K562 (cell line): ENCODE measurements at regions not wholly inside any gene's neighbourhood (a gene's known extent, or its start where the extent isn't known, plus 50 kb on each side); places are given as distances from the start of the nearest gene placed in this dataset.

Experiments used
- ATAC-seq: fragments of 200-7000 bp; cut with Tn5 transposase; 3 replicates; pipeline ENCODE4 v1.9.1; 2020; ENCODE audit warnings: moderate library complexity
- BruUV-seq: library from RNA; stranded (reverse); fragments of 400-500 nt; replicated peaks from 2 replicates; lab custom pipeline; 2021; lab: Mats Ljungman, UMichigan
- CTCF ChIA-PET: fragments of 300-600 bp; formaldehyde crosslinking; extraction: SDS; loops from one replicate; lab custom pipeline; 2021; ENCODE audit warnings: low intra/inter-chr PET ratio; lab: Yijun Ruan, JAX
- POLR2A ChIA-PET: fragments of 300-600, 350-650 bp; sonication (Branson Sonifier 250); formaldehyde crosslinking; extraction: SDS; loops from one replicate; lab custom pipeline; 2021; ENCODE audit warnings: antibody characterized with exemption, inconsistent platforms; lab: Yijun Ruan, JAX
- DNase-seq, 4 experiments: peaks; one replicate each; pipeline versions ENCODE4 v3.0.0 to v3.0.0-alpha.2; 2011 to 2018; ENCODE audit warnings: low spot score in 3 of 4, mixed read lengths in 3 of 4; ENCODE audit errors: extremely low read depth in 1 of 4
- FAIRE-seq: peaks from 2 replicates; lab custom pipeline; 2011; peaks lifted over from hg19 to GRCh38; lab: Jason Lieb, UNC
- H2AFZ ChIP-seq: 2 replicates; pipeline ENCODE4 v1.6.0; 2011; ENCODE audit warnings: low read depth, low read length, control low read depth, inconsistent platforms
- H3K27ac ChIP-seq: fragments of 200-600 bp; 3 replicates; pipeline ENCODE4 v1.8.0; 2011; ENCODE audit warnings: low read depth, mild to moderate bottlenecking, control low read depth, inconsistent platforms, low read length, moderate library complexity, mixed read lengths; ENCODE audit errors: extremely low read depth
- H3K27me3 ChIP-seq, 2 experiments: fragments of 300-600 bp in 1 of 2; 2 replicates in 1 of 2; 3 replicates in 1 of 2; pipeline versions ENCODE4 v1.6.0 to v1.8.0; 2011; ENCODE audit warnings: inconsistent platforms in 2 of 2, low read length in 2 of 2, mild to moderate bottlenecking in 1 of 2, mixed read lengths in 1 of 2, moderate library complexity in 1 of 2; ENCODE audit not compliant: control insufficient read depth in 2 of 2, insufficient read depth in 2 of 2
- H3K36me3 ChIP-seq: fragments of 300-600 bp; 3 replicates; pipeline ENCODE4 v1.8.0; 2011; ENCODE audit warnings: mild to moderate bottlenecking, low read length, inconsistent platforms; ENCODE audit not compliant: control insufficient read depth, insufficient read depth
- H3K4me1 ChIP-seq, 2 experiments: fragments of 200-600 bp in 1 of 2; replicated peaks in 1 of 2; 2 replicates in 1 of 2; 3 replicates in 1 of 2; pipeline versions ENCODE4 v1.5.1 to v1.8.0; 2011; ENCODE audit warnings: inconsistent platforms in 2 of 2, low read length in 2 of 2, mild to moderate bottlenecking in 1 of 2, mixed read lengths in 1 of 2, moderate library complexity in 1 of 2; ENCODE audit not compliant: control insufficient read depth in 2 of 2, insufficient read depth in 2 of 2
- H3K4me2 ChIP-seq: 2 replicates; pipeline ENCODE4 v1.6.1; 2011; ENCODE audit warnings: low read length, control low read depth, inconsistent platforms, mixed read lengths; ENCODE audit not compliant: insufficient read depth
- H3K4me3 ChIP-seq: fragments of 200-600 bp; sonication (generic), shearing (Covaris generic); 2 replicates; pipeline ENCODE4 v1.5.1; 2016; ENCODE audit warnings: control low read depth, inconsistent platforms
- H3K79me2 ChIP-seq: fragments of 200-600 bp; 3 replicates; pipeline ENCODE4 v1.8.0; 2011; ENCODE audit warnings: low read length, inconsistent platforms; ENCODE audit not compliant: control insufficient read depth, insufficient read depth
- H3K9ac ChIP-seq, 2 experiments: 2 replicates each; pipeline versions ENCODE4 v1.6.0 to v1.6.1; 2011; ENCODE audit warnings: low read depth in 2 of 2, low read length in 2 of 2, control low read depth in 1 of 2, inconsistent platforms in 1 of 2, mild to moderate bottlenecking in 1 of 2, mixed read lengths in 1 of 2; ENCODE audit not compliant: insufficient read depth in 1 of 2
- H3K9me1 ChIP-seq: one replicate; pipeline ENCODE4 v1.6.0; 2011; ENCODE audit warnings: inconsistent platforms, mild to moderate bottlenecking, low read length, moderate library complexity; ENCODE audit not compliant: control insufficient read depth, insufficient read depth
- H3K9me3 ChIP-seq: replicated peaks from 2 replicates; pipeline ENCODE4 v1.5.1; 2011; ENCODE audit warnings: low read depth, low read length, inconsistent platforms; ENCODE audit not compliant: control insufficient read depth, insufficient read depth
- H4K20me1 ChIP-seq: replicated peaks from 2 replicates; pipeline ENCODE4 v1.6.1; 2011; ENCODE audit warnings: low read length, inconsistent platforms, mixed read lengths; ENCODE audit not compliant: control insufficient read depth, insufficient read depth
- DIDO1 ChIP-seq: fragments of 450-650 bp; IDR thresholded peaks from 2 replicates; pipeline ENCODE4 v1.6.1; 2016; ENCODE audit warnings: low read depth, missing biosample characterization, missing genetic modification characterization
- HOXB6 ChIP-seq: fragments of 250-450 bp; sonication (Bioruptor Pico); IDR thresholded peaks from 2 replicates; pipeline ENCODE4 v1.5.1; 2022; ENCODE audit warnings: mild to moderate bottlenecking, borderline replicate concordance
- KAT8 ChIP-seq: fragments of 450-650 bp; IDR thresholded peaks from 2 replicates; pipeline ENCODE4 v1.6.1; 2016; ENCODE audit warnings: low read depth, mild to moderate bottlenecking
- SIRT6 ChIP-seq: IDR thresholded peaks from one replicate; pipeline ENCODE4 v1.6.1; 2012; ENCODE audit warnings: low read depth, mild to moderate bottlenecking, control low read depth, inconsistent platforms, low read length, moderate library complexity
- ZNF696 ChIP-seq: fragments of 250-450 bp; sonication (Bioruptor Pico); conservative IDR thresholded peaks from 2 replicates; pipeline ENCODE4 v1.4.0; 2020; ENCODE audit warnings: mild to moderate bottlenecking, moderate library complexity
- WGBS: fragments of 100-300 bp; shearing (Covaris generic); methylation state at CpG from one replicate; pipeline ENCODE4 v1.1.6; 2016; ENCODE audit warnings: low coverage, mixed read lengths; ENCODE audit not compliant: insufficient coverage; ENCODE audit errors: missing lambda C conversion rate; 5-methylcytosine and 5-hydroxymethylcytosine counted together
- in situ Hi-C: fragments of 300-500 bp; cut with MboI; formaldehyde crosslinking; loops from 4 replicates; pipeline ENCODE4 v1.15.0; 2018; ENCODE audit warnings: inconsistent platforms, mixed read lengths
- intact Hi-C: fragments of 100-400 bp; cut with micrococcal nuclease; formaldehyde crosslinking; loops from 2 replicates; pipeline ENCODE4 v1.14.2; 2022
- TF ChIP-seq, protein P1 (sequence below): fragments of 250-450 bp; sonication (Bioruptor Pico); IDR thresholded peaks from 2 replicates; pipeline ENCODE4 v1.9.0; 2021; ENCODE audit warnings: mild to moderate bottlenecking, inconsistent platforms
- TF ChIP-seq, protein P2 (sequence below): fragments of 250-450 bp; sonication (Bioruptor Pico); IDR thresholded peaks from 2 replicates; pipeline ENCODE4 v1.8.0; 2022; ENCODE audit warnings: moderate library complexity, mild to moderate bottlenecking, inconsistent platforms

DNA sequence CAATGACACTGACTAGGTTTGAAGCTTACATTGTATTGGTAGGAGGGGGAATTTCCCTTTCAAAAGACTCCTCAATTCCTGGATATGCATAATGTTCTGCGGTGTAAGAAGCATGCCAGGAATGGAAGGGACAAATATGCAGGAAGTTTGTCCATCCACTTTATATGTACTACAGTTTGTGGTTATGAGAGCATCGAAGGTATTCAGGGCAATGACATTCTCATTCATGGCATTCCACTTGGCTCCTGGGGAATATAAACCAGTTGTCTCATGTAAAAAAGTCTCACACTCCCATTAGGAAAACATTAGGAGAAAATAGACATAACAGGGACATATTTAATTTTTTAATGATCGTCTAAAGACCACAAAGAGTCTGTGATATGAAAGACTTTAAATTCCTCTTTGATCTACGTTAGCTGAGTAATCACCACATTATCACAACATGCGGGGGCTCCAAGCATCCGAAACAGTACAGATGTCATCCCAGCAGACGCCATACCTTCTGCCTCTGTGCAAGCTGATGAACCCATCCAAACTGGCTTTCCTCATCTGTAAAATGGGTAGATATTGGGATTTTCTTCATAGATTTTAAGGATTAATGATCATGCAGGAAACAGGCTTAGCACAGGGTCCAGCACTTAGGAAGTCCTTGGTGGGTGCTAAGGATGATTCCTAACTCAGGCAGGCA is 675.3 kb downstream of the INHBA start:
- ATAC-seq: no peak
- no peaks in the 10 kb centered on the region for H3K27me3 ChIP-seq

DNA sequence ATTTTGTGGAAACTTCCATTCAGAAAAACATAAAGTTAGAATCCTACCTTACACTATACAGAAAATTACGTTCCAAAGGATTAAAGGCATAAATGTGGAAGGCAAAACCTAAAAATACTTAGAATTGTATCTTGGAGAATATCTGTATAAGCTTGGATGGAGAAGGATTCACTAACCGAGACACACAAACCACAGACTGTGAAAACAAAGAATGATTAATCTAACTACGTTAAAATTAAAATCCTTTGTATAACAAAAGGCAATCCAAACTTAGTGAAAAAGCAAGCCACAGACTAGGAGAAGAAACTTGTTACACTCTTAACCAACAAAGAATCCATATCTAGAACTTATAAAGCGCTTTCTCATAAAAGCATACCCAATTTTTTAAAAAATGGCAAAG is 678.8 kb downstream of the INHBA start:
- in situ Hi-C loops: no loop called here
- DNase-seq (no peak), FAIRE-seq (no peak), ATAC-seq (no peak)
- Histone ChIP-seq H3K4me2 (no peak overlapping the region), H3K9ac (no peak overlapping the region), H4K20me1 (no peaks in the 10 kb centered on the region), H3K9me1 (no peaks in the 10 kb centered on the region), H3K9me3 (no peaks in the 10 kb centered on the region; the same call in 1 of the 2 replicates), H3K79me2 (no peaks in the 10 kb centered on the region), H3K27me3 (no peaks in the 10 kb centered on the region), H3K27ac (no peak overlapping the region)
- intact Hi-C loops: no loop called here
- no TSS peak for BruUV-seq
- CTCF ChIA-PET: no interaction called here
- TF ChIP-seq HOXB6: no peak
- TF ChIP-seq ZNF696 (CRISPR knock-in tag): no peak
- no peak for TF ChIP-seq DIDO1
- TF ChIP-seq, protein P1, sequence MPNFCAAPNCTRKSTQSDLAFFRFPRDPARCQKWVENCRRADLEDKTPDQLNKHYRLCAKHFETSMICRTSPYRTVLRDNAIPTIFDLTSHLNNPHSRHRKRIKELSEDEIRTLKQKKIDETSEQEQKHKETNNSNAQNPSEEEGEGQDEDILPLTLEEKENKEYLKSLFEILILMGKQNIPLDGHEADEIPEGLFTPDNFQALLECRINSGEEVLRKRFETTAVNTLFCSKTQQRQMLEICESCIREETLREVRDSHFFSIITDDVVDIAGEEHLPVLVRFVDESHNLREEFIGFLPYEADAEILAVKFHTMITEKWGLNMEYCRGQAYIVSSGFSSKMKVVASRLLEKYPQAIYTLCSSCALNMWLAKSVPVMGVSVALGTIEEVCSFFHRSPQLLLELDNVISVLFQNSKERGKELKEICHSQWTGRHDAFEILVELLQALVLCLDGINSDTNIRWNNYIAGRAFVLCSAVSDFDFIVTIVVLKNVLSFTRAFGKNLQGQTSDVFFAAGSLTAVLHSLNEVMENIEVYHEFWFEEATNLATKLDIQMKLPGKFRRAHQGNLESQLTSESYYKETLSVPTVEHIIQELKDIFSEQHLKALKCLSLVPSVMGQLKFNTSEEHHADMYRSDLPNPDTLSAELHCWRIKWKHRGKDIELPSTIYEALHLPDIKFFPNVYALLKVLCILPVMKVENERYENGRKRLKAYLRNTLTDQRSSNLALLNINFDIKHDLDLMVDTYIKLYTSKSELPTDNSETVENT (CRISPR knock-in tag): no peak
- no peak for TF ChIP-seq KAT8
- TF ChIP-seq SIRT6: no peak
- TF ChIP-seq, all 486 proteins: peak for 0
- 0% methylated on average over 4 of the region's 4 CpGs for WGBS
- Histone ChIP-seq H3K4me1 (no peaks in the 10 kb centered on the region), H3K36me3 (no peaks in the 10 kb centered on the region), H2AFZ (no peak overlapping the region), H3K4me3 (no peak overlapping the region)
- POLR2A ChIA-PET: no interaction called here

More for the DNA sequence above, 675.3 kb downstream of the INHBA start:
- Histone ChIP-seq H3K4me1 (no peaks in the 10 kb centered on the region), H3K9me1 (no peaks in the 10 kb centered on the region), H3K9ac (no peak overlapping the region), H3K36me3 (no peaks in the 10 kb centered on the region), H3K9me3 (no peaks in the 10 kb centered on the region), H4K20me1 (no peaks in the 10 kb centered on the region), H3K79me2 (no peaks in the 10 kb centered on the region), H2AFZ (no peak overlapping the region), H3K4me3 (no peak overlapping the region), H3K4me2 (no peak overlapping the region), H3K27ac (no peak overlapping the region)
- no peak for DNase-seq
- intact Hi-C loops (no loop called here), in situ Hi-C loops (no loop called here)
- FAIRE-seq: no peak
- ChIA-PET POLR2A (no interaction called here), CTCF (no interaction called here)
- 0% methylated on average over 7 of the region's 7 CpGs for WGBS
- BruUV-seq: no TSS peak
- TF ChIP-seq, protein P2, sequence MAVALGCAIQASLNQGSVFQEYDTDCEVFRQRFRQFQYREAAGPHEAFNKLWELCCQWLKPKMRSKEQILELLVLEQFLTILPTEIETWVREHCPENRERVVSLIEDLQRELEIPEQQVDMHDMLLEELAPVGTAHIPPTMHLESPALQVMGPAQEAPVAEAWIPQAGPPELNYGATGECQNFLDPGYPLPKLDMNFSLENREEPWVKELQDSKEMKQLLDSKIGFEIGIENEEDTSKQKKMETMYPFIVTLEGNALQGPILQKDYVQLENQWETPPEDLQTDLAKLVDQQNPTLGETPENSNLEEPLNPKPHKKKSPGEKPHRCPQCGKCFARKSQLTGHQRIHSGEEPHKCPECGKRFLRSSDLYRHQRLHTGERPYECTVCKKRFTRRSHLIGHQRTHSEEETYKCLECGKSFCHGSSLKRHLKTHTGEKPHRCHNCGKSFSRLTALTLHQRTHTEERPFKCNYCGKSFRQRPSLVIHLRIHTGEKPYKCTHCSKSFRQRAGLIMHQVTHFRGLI: no peak
